H1 (cell line): ENCODE measurements at regions not wholly inside any gene's neighbourhood (a gene's known extent, or its start where the extent isn't known, plus 50 kb on each side); places are given as distances from the start of the nearest gene placed in this dataset.

Experiments
- CTCF ChIA-PET: fragments of 300-600 bp; sonication (Branson Sonifier 250); formaldehyde crosslinking; loops from one replicate; lab custom pipeline; 2021; ENCODE audit not compliant: partially characterized antibody; lab: Charles Lee
- POLR2A ChIA-PET: fragments of 300-600 bp; sonication (Branson Sonifier 250); formaldehyde crosslinking; loops from one replicate; lab custom pipeline; 2021; ENCODE audit warnings: inconsistent platforms; ENCODE audit not compliant: partially characterized antibody; lab: Charles Lee
- DNase-seq, 2 experiments: peaks; one replicate each; pipeline versions ENCODE4 v3.0.0 to v3.0.0-alpha.2; 2010 to 2022; ENCODE audit warnings: low spot score in 2 of 2, low read depth in 1 of 2, mixed read lengths in 1 of 2
- FAIRE-seq: peaks from 2 replicates; lab custom pipeline; 2011; peaks lifted over from hg19 to GRCh38; lab: Jason Lieb, UNC
- H2AFZ ChIP-seq: 2 replicates; pipeline ENCODE4 v1.8.1; 2012; ENCODE audit warnings: low read length, inconsistent platforms
- H2AK5ac ChIP-seq: 2 replicates; pipeline ENCODE4 v1.6.1; 2013; ENCODE audit warnings: low read depth, low read length
- H2BK120ac ChIP-seq: replicated peaks from 2 replicates; pipeline ENCODE3; 2013; ENCODE audit warnings: low read depth, low read length, inconsistent platforms
- H2BK12ac ChIP-seq: 2 replicates; pipeline ENCODE4 v1.6.1; 2013; ENCODE audit warnings: low read depth, low read length
- H2BK15ac ChIP-seq: 2 replicates; pipeline ENCODE4 v1.6.1; 2013; ENCODE audit warnings: low read length
- H2BK20ac ChIP-seq: 2 replicates; pipeline ENCODE4 v1.6.1; 2013; ENCODE audit warnings: low read length
- H2BK5ac ChIP-seq: 2 replicates; pipeline ENCODE4 v1.6.1; 2013; ENCODE audit warnings: low read depth, low read length
- H3K14ac ChIP-seq: 2 replicates; pipeline ENCODE4 v1.6.1; 2013; ENCODE audit warnings: inconsistent platforms; ENCODE audit not compliant: insufficient read length
- H3K18ac ChIP-seq: 2 replicates; pipeline ENCODE4 v1.6.1; 2013; ENCODE audit warnings: low read length; ENCODE audit errors: extremely low read depth
- H3K23ac ChIP-seq: 2 replicates; pipeline ENCODE4 v1.6.1; 2013; ENCODE audit warnings: inconsistent platforms; ENCODE audit not compliant: insufficient read length
- H3K23me2 ChIP-seq: 2 replicates; pipeline ENCODE4 v1.6.1; 2013; ENCODE audit warnings: low read depth, low read length
- H3K27ac ChIP-seq: 2 replicates; pipeline ENCODE4 v1.6.1; 2011; ENCODE audit warnings: low read depth, low read length, inconsistent platforms
- H3K27me3 ChIP-seq, 4 experiments: replicated peaks in 1 of 4; 1 replicate in 1 of 4; 2 replicates in 3 of 4; pipeline versions ENCODE4 v1.6.1 to v1.8.1; 2011 to 2013; ENCODE audit warnings: low read length in 3 of 4, mild to moderate bottlenecking in 3 of 4, inconsistent platforms in 2 of 4, mixed read lengths in 2 of 4, moderate library complexity in 1 of 4; ENCODE audit not compliant: control insufficient read depth in 3 of 4, insufficient read depth in 3 of 4; ENCODE audit errors: extremely low read depth in 1 of 4
- H3K36me3 ChIP-seq, 4 experiments: 2 replicates each; pipeline versions ENCODE4 v1.6.1 to v1.8.1; 2011 to 2013; ENCODE audit warnings: mild to moderate bottlenecking in 4 of 4, low read length in 3 of 4, moderate library complexity in 2 of 4, control low read depth in 1 of 4, inconsistent platforms in 1 of 4; ENCODE audit not compliant: insufficient read depth in 4 of 4, control insufficient read depth in 2 of 4
- H3K4ac ChIP-seq: replicated peaks from 2 replicates; pipeline ENCODE3; 2013; ENCODE audit warnings: low read length, low read depth, mixed read lengths, inconsistent platforms; ENCODE audit not compliant: insufficient read length
- H3K4me1 ChIP-seq, 4 experiments: replicated peaks in 1 of 4; 1 replicate in 1 of 4; 2 replicates in 3 of 4; pipeline versions ENCODE4 v1.6.1 to v1.8.1; 2011 to 2013; ENCODE audit warnings: low read length in 3 of 4, inconsistent platforms in 2 of 4, mixed read lengths in 1 of 4; ENCODE audit not compliant: insufficient read depth in 4 of 4, control insufficient read depth in 3 of 4
- H3K4me2 ChIP-seq, 2 experiments: 2 replicates each; pipeline versions ENCODE4 v1.6.1 to v1.8.1; 2011 to 2013; ENCODE audit warnings: low read depth in 2 of 2, low read length in 2 of 2, control low read depth in 1 of 2, inconsistent platforms in 1 of 2, mild to moderate bottlenecking in 1 of 2; ENCODE audit not compliant: insufficient read depth in 1 of 2
- H3K4me3 ChIP-seq, 4 experiments: fragments of 200-600, 300-600 bp in 1 of 4; sonication (generic), shearing (Covaris generic), sonication (Bioruptor Twin) in 1 of 4; 2 replicates each; pipeline versions ENCODE4 v1.5.1 to v1.8.1; 2011 to 2016; ENCODE audit warnings: low read length in 4 of 4, low read depth in 3 of 4, control low read depth in 2 of 4, inconsistent platforms in 2 of 4, mild to moderate bottlenecking in 2 of 4, mixed read lengths in 1 of 4, moderate library complexity in 1 of 4; ENCODE audit not compliant: insufficient read depth in 2 of 4; ENCODE audit errors: extremely low read depth in 1 of 4
- H3K56ac ChIP-seq: replicated peaks from 2 replicates; pipeline ENCODE3; 2013; ENCODE audit warnings: low read depth, mild to moderate bottlenecking, mixed read lengths, low read length, inconsistent platforms; ENCODE audit not compliant: insufficient read length
- H3K79me1 ChIP-seq: 2 replicates; pipeline ENCODE4 v1.6.1; 2013; ENCODE audit warnings: low read depth, low read length, control low read depth
- H3K79me2 ChIP-seq, 2 experiments: 2 replicates each; pipeline versions ENCODE4 v1.6.1 to v1.8.1; 2012 to 2013; ENCODE audit warnings: low read length in 2 of 2, mild to moderate bottlenecking in 2 of 2, inconsistent platforms in 1 of 2; ENCODE audit not compliant: insufficient read depth in 2 of 2, control insufficient read depth in 1 of 2
- H3K9ac ChIP-seq, 4 experiments: replicated peaks in 1 of 4; 1 replicate in 1 of 4; 2 replicates in 3 of 4; pipeline versions ENCODE4 v1.6.1 to v1.8.1; 2011 to 2013; ENCODE audit warnings: low read depth in 3 of 4, low read length in 3 of 4, control low read depth in 2 of 4, mild to moderate bottlenecking in 2 of 4, moderate library complexity in 2 of 4, inconsistent platforms in 1 of 4; ENCODE audit errors: extremely low read depth in 1 of 4
- H3K9me3 ChIP-seq, 2 experiments: 2 replicates each; pipeline versions ENCODE4 v1.6.1 to v1.8.1; 2012 to 2013; ENCODE audit warnings: mild to moderate bottlenecking in 2 of 2, moderate library complexity in 2 of 2, control low read depth in 1 of 2, inconsistent platforms in 1 of 2, low read depth in 1 of 2, low read length in 1 of 2, mixed read lengths in 1 of 2; ENCODE audit not compliant: insufficient read depth in 2 of 2
- H4K20me1 ChIP-seq, 2 experiments: replicated peaks in 1 of 2; 2 replicates each; pipeline versions ENCODE3 to v1.8.1; 2011 to 2013; ENCODE audit warnings: inconsistent platforms in 2 of 2, low read length in 2 of 2, mild to moderate bottlenecking in 1 of 2; ENCODE audit not compliant: insufficient read depth in 2 of 2, control insufficient read depth in 1 of 2
- H4K5ac ChIP-seq: 2 replicates; pipeline ENCODE4 v1.6.1; 2013; ENCODE audit warnings: low read length, low read depth, mixed read lengths, inconsistent platforms; ENCODE audit not compliant: insufficient read length
- H4K8ac ChIP-seq: 2 replicates; pipeline ENCODE4 v1.8.0; 2013; ENCODE audit warnings: mild to moderate bottlenecking, moderate library complexity, low read length, inconsistent platforms; ENCODE audit not compliant: insufficient read depth; ENCODE audit errors: extremely low read depth
- H4K91ac ChIP-seq: replicated peaks from 2 replicates; pipeline ENCODE3; 2013; ENCODE audit warnings: low read length, mixed read lengths, inconsistent platforms; ENCODE audit not compliant: insufficient read length
- CBX5 ChIP-seq: fragments of 300-800, 300-1000 bp; sonication (generic); IDR thresholded peaks from 2 replicates; pipeline ENCODE4 v1.7.1; 2016; ENCODE audit warnings: antibody characterized with exemption, low read length, low read depth
- TBP ChIP-seq: IDR thresholded peaks from 2 replicates; pipeline ENCODE4 v1.6.1; 2011; ENCODE audit warnings: low read depth, low read length, improper control_type of control experiment
- WGBS, 2 experiments: shearing (Covaris generic) in 1 of 2; methylation state at CpG; one replicate each; pipeline versions ENCODE4 v1.1.6 to v1.1.7; 2013 to 2015; ENCODE audit warnings: low lambda C conversion rate in 2 of 2, mixed read lengths in 2 of 2, inconsistent platforms in 1 of 2, low coverage in 1 of 2, missing lambda C conversion rate in 1 of 2; ENCODE audit not compliant: insufficient replicate concordance in 2 of 2, insufficient coverage in 1 of 2, insufficient read length in 1 of 2; ENCODE audit errors: extremely low coverage in 1 of 2, missing lambda C conversion rate in 1 of 2; 5-methylcytosine and 5-hydroxymethylcytosine counted together

GRCh38 chr3:31284776-31285175 lies 247.9 kb upstream of the STT3B start:
- Histone ChIP-seq H3K79me1 (no peaks in the 10 kb centered on the region), H2AFZ (no peak overlapping the region), H2BK12ac (no peak overlapping the region), H3K27ac (no peak overlapping the region), H2BK20ac (no peak overlapping the region), H3K4ac (no peak overlapping the region), H2BK15ac (no peak overlapping the region), H2AK5ac (no peak overlapping the region), H3K56ac (no peak overlapping the region), H3K27me3 (peaks cover 0 to 1% (median 0%) of the 10 kb centered on the region in 4 experiments; a peak in 1 of 7 replicates), H3K36me3 (no peaks in the 10 kb centered on the region), H2BK5ac (no peak overlapping the region), H3K79me2 (no peaks in the 10 kb centered on the region), H3K23ac (no peak overlapping the region), H2BK120ac (no peak overlapping the region), H3K4me3 (no peak overlapping the region), H4K20me1 (no peaks in the 10 kb centered on the region), H4K91ac (no peak overlapping the region), H3K14ac (no peak overlapping the region), H3K18ac (no peak overlapping the region), H3K4me2 (no peak overlapping the region), H3K4me1 (peaks cover 0 to 2% (median 1%) of the 10 kb centered on the region in 4 experiments; a peak in 2 of 7 replicates), H3K9me3 (no peaks in the 10 kb centered on the region), H4K8ac (no peak overlapping the region), H3K9ac (no peak overlapping the region), H3K23me2 (no peaks in the 10 kb centered on the region), H4K5ac (no peak overlapping the region)
- CTCF ChIA-PET: no interaction called here
- POLR2A ChIA-PET: no interaction called here
- 79% methylated on average over 1 of the region's 1 CpG; no CpG with 5 or more reads in 1 of the 2 experiments for WGBS, 2 experiments
- DNase-seq (no peak), FAIRE-seq (no peak)
- TF ChIP-seq CBX5 (no peak), TBP (no peak)
